OCI-LY7 (cell line): ENCODE measurements at regions not wholly inside any gene's neighbourhood (a gene's known extent, or its start where the extent isn't known, plus 50 kb on each side); places are given as distances from the start of the nearest gene placed in this dataset.

Source experiments
- BruUV-seq: library from RNA; stranded (reverse); fragments of 400-500 nt; replicated peaks from 2 replicates; lab custom pipeline; 2021; lab: Mats Ljungman, UMichigan
- CTCF ChIA-PET: fragments of 300-600 bp; sonication (Branson Sonifier 250); formaldehyde crosslinking; loops from one replicate; lab custom pipeline; 2022; ENCODE audit warnings: antibody characterized with exemption; ENCODE audit not compliant: unreplicated experiment; lab: Charles Lee
- POLR2A ChIA-PET: fragments of 300-600 bp; sonication (Branson Sonifier 250); formaldehyde crosslinking; loops from one replicate; lab custom pipeline; 2022; ENCODE audit warnings: antibody characterized with exemption; lab: Charles Lee
- DNase-seq: peaks from one replicate; pipeline ENCODE4 v3.0.0-alpha.2; 2015; ENCODE audit warnings: low spot score
- H2AFZ ChIP-seq: fragments of 200-600 bp; sonication (generic), shearing (Covaris generic); 2 replicates; pipeline ENCODE4 v1.6.1; 2014; ENCODE audit warnings: mild to moderate bottlenecking, antibody characterized with exemption, low read length, moderate library complexity
- H3K27ac ChIP-seq: fragments of 200-600 bp; sonication (generic); 2 replicates; pipeline ENCODE4 v1.5.1; 2014; ENCODE audit warnings: mixed run types, low read depth, mild to moderate bottlenecking, moderate library complexity, low read length, inconsistent platforms; ENCODE audit not compliant: poor library complexity, severe bottlenecking
- H3K36me3 ChIP-seq: fragments of 200-600 bp; sonication (generic); 2 replicates; pipeline ENCODE4 v1.6.1; 2014; ENCODE audit warnings: mild to moderate bottlenecking, antibody characterized with exemption, low read length, moderate library complexity, mixed read lengths; ENCODE audit not compliant: insufficient read depth
- H3K4me1 ChIP-seq: fragments of 200-600 bp; sonication (generic); 2 replicates; pipeline ENCODE4 v1.5.1; 2014; ENCODE audit warnings: mild to moderate bottlenecking, low read length; ENCODE audit not compliant: insufficient read depth, poor library complexity, severe bottlenecking
- H3K4me2 ChIP-seq: fragments of 200-600 bp; sonication (generic); 2 replicates; pipeline ENCODE4 v1.6.1; 2014; ENCODE audit warnings: mild to moderate bottlenecking, low read length
- H3K4me3 ChIP-seq: fragments of 200-600 bp; sonication (generic); 2 replicates; pipeline ENCODE4 v1.5.1; 2014; ENCODE audit warnings: mild to moderate bottlenecking, low read depth, low read length; ENCODE audit not compliant: poor library complexity, severe bottlenecking
- H3K79me2 ChIP-seq: fragments of 200-600 bp; sonication (generic); 2 replicates; pipeline ENCODE4 v1.6.1; 2016; ENCODE audit warnings: low read depth, mild to moderate bottlenecking, low read length, moderate library complexity, mixed read lengths; ENCODE audit not compliant: insufficient read depth
- H3K9me2 ChIP-seq: fragments of 200-600 bp; sonication (generic); 2 replicates; pipeline ENCODE4 v1.6.1; 2016; ENCODE audit warnings: mild to moderate bottlenecking, low read length, mixed read lengths; ENCODE audit not compliant: insufficient read depth
- H3K9me3 ChIP-seq: fragments of 200-600 bp; sonication (generic); 2 replicates; pipeline ENCODE4 v1.6.1; 2014; ENCODE audit warnings: mild to moderate bottlenecking, mixed run types, low read length, mixed read lengths
- H4K20me1 ChIP-seq: fragments of 200-600 bp; sonication (generic); 2 replicates; pipeline ENCODE4 v1.6.1; 2014; ENCODE audit warnings: mild to moderate bottlenecking, antibody characterized with exemption, low read length, moderate library complexity, mixed read lengths; ENCODE audit not compliant: insufficient read depth
- CTCF ChIP-seq: fragments of 200-600 bp; sonication (generic); conservative IDR thresholded peaks from 2 replicates; pipeline ENCODE4 v1.5.1; 2014; ENCODE audit warnings: mild to moderate bottlenecking, antibody characterized with exemption, low read length, moderate library complexity, mixed read lengths
- EZH2phosphoT487 ChIP-seq: fragments of 200-600 bp; sonication (generic); IDR thresholded peaks from 2 replicates; pipeline ENCODE4 v1.6.1; 2018; ENCODE audit warnings: low read depth, borderline replicate concordance, mild to moderate bottlenecking, mixed run types, antibody characterized with exemption, low read length, moderate library complexity, mixed read lengths
- intact Hi-C: fragments of 100-400 bp; cut with micrococcal nuclease; formaldehyde crosslinking; loops from one replicate; pipeline ENCODE4 v1.10.0; 2022; ENCODE audit not compliant: unreplicated experiment

GRCh38 chr1:185531838-185532237 is 202.4 kb upstream of the HMCN1 start:
- BruUV-seq = no TSS peak
- TF ChIP-seq EZH2phosphoT487 (no peak), CTCF (no peak)
- H3K4me1 ChIP-seq = no peaks in the 10 kb centered on the region
- H3K79me2 ChIP-seq = no peaks in the 10 kb centered on the region
- no peaks in the 10 kb centered on the region for H3K9me3 ChIP-seq
- H4K20me1 ChIP-seq = no peaks in the 10 kb centered on the region
- H3K36me3 ChIP-seq = no peaks in the 10 kb centered on the region
- ChIA-PET POLR2A (interaction anchor here (0.6 to 0.7 kb wide), 2 partner anchors 98 to 476 kb away, joined by 4 to 5 read pairs; no protein-coding TSS in a partner anchor), CTCF (no interaction called here)
- no peak for DNase-seq
- intact Hi-C loops = no loop called here
- H3K9me2 ChIP-seq = no peaks in the 10 kb centered on the region
- no peak overlapping the region for H3K4me3 ChIP-seq
- H3K27ac ChIP-seq = no peak overlapping the region
- H3K4me2 ChIP-seq = no peak overlapping the region
- no peak overlapping the region for H2AFZ ChIP-seq

GRCh38 chr1:185530215-185530614 is 204.0 kb upstream of the HMCN1 start:
- Histone ChIP-seq H3K9me3 (no peaks in the 10 kb centered on the region), H3K4me1 (no peaks in the 10 kb centered on the region), H3K4me2 (no peak overlapping the region), H2AFZ (no peak overlapping the region), H3K36me3 (no peaks in the 10 kb centered on the region), H3K4me3 (no peak overlapping the region), H4K20me1 (no peaks in the 10 kb centered on the region), H3K9me2 (no peaks in the 10 kb centered on the region), H3K79me2 (no peaks in the 10 kb centered on the region), H3K27ac (no peak overlapping the region)
- no TSS peak for BruUV-seq
- ChIA-PET POLR2A (no interaction called here), CTCF (no interaction called here)
- intact Hi-C loops = no loop called here
- no peak for DNase-seq
- TF ChIP-seq CTCF (no peak), EZH2phosphoT487 (no peak)

GRCh38 chr1:185529673-185530072 is 204.5 kb upstream of the HMCN1 start:
- intact Hi-C loops = no loop called here
- Histone ChIP-seq H3K4me3 (no peak overlapping the region), H2AFZ (no peak overlapping the region), H3K9me2 (no peaks in the 10 kb centered on the region), H3K4me2 (no peak overlapping the region), H3K36me3 (no peaks in the 10 kb centered on the region), H3K79me2 (no peaks in the 10 kb centered on the region), H3K27ac (no peak overlapping the region), H3K4me1 (no peaks in the 10 kb centered on the region), H3K9me3 (no peaks in the 10 kb centered on the region), H4K20me1 (no peaks in the 10 kb centered on the region)
- ChIA-PET POLR2A (interaction anchor here (0.6 to 1.4 kb wide), 2 partner anchors 10 to 36 kb away, joined by 4 to 5 read pairs; no protein-coding TSS in a partner anchor), CTCF (no interaction called here)
- no TSS peak for BruUV-seq
- DNase-seq = no peak
- no peak for TF ChIP-seq CTCF
- no peak for TF ChIP-seq EZH2phosphoT487
